NOMO-1 treated with DMSO at 0.1 percent for 48 hours (cell line): ENCODE measurements at regions not wholly inside any gene's neighbourhood (a gene's known extent, or its start where the extent isn't known, plus 50 kb on each side); places are given as distances from the start of the nearest gene placed in this dataset.
A peak's percentile ranks its signal among the peaks of the same experiment; 100 is the strongest.

ENCODE experiments used
- DNase-seq: peaks from one replicate; lab custom pipeline; 2025; ENCODE audit not compliant: unreplicated experiment; lab: John Stamatoyannopoulos, UW

DNA sequence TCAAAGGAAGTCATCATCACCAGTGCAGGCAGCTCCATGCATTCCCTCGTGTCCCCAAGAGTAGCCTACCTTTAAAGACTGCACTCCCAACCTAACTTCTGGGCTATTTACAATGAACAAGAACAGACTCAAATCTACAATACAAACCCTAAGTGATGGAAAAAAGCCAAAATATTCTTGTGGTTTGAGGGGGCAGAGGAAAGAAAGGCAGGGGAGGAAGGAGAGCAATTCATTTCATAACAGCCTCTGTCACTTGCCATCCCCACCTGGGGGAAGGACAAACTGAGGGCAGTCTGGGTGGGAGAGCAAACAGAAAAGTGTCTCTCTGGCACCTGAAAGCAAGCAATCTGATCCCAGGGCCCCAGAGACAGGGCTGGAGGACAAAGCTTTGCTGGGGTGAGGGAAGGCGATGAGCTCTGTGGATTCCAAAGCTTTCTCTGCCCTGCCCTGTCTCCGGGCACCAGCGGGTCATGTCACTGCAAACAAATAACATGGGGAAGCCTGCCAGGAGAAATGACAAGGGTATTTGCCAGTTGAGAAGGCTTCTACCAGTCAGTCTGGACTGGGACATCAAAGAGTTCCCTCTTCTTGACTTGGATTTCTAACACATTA, 528.0 kb upstream of the TNP1 start:
- no peak for DNase-seq

DNA sequence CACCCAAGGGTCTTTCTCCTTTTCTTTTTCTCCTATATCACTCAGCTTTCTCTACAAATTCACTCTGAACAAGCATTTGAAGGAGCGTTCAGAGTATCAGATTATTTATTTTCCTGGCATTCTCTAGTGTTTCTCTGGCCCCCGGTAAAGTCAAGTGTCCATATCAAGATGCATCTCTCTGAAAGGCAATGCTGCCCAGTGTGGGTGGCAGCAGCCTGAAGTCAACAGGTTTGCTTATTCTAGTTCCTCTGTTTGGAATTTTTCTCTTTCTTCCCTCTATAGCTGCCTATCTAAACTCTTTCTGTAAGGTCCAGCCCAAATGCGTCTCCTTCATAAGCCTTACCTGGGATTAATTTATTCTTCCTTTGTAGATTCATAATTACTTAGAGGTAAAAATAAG, 526.2 kb upstream of the TNP1 start:
- DNase-seq = no peak

GRCh38 chr2:217383620-217384019, 523.8 kb upstream of the TNP1 start:
- no peak for DNase-seq

DNA sequence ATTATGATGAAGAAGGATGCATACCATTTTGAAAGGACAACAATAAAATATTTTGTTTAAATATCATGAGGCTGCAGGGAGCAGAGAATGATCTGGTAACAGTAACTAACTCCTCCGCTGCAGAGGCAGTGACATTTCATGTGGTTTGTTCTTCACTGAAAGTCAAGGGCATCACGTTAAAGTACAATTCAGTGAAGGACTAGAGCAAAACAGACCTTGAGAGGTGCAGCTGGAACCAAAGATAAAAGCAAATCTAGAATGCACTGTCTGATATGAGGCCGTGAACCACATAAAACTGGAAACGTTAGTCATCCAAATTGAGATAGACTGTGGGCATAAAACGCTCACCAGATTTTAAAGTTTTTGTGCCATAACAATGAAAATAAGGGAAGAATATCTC, 522.9 kb upstream of the TNP1 start:
- DNase-seq = no peak

GRCh38 chr2:217379807-217380206, 519.9 kb upstream of the TNP1 start:
- DNase-seq = no peak

- DNase-seq = no peak
These were observed 512.9 kb upstream of the TNP1 start for GRCh38 chr2:217372794-217373193.

DNA sequence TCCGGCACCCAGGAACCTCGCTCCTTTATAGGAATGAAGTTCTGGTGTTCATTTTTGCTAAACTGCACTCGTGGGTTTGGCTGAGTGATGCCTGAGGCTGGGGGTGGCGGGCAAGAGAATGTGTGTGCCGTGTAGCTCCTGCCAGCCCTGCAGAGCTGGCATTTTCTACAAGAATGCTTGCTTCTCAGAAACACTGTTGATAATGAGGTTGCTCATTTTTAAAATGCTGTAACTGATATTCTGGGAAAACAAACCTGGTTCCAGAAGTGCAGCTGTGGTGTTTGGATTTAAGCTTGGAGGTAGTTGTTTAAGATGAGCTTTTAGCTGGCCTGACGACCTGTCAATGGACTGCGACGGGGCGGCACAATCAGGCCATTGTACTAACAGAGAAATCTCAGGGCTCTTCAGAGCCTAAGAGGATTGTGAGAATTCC, 511.9 kb upstream of the TNP1 start:
- no peak for DNase-seq

GRCh38 chr2:217370391-217370790, 510.5 kb upstream of the TNP1 start:
- no peak for DNase-seq

GRCh38 chr2:217367464-217367863, 507.6 kb upstream of the TNP1 start:
- no peak for DNase-seq

- no peak for DNase-seq
These were observed 507.1 kb upstream of the TNP1 start for GRCh38 chr2:217366966-217367365.

GRCh38 chr2:217366266-217366895, 506.5 kb upstream of the TNP1 start:
- no peak for DNase-seq

GRCh38 chr2:217365656-217366055, 505.8 kb upstream of the TNP1 start:
- no peak for DNase-seq

DNA sequence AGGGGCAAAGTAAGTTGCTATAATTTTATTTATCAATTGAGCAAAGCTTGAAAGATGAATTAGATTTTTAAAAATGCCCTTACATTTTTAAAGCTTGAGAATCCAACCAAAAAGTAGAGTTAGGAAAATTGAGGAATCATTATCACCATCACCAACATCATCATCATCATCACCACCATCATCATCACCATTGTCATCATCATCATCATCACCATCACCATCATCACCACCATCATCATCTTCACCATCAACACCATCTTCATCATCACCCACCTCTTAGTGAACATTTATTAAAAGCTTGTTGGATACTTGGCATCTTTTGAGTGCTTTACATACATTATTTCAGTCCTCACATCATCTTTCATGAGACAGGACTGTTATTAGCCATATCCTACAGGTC, 504.4 kb upstream of the TNP1 start:
- no peak for DNase-seq

GRCh38 chr2:217363470-217363869, 503.6 kb upstream of the TNP1 start:
- peak; percentile 86 for DNase-seq

GRCh38 chr2:217362710-217363109, 502.8 kb upstream of the TNP1 start:
- DNase-seq = no peak

GRCh38 chr2:217362286-217362685, 502.4 kb upstream of the TNP1 start:
- DNase-seq = no peak

DNA sequence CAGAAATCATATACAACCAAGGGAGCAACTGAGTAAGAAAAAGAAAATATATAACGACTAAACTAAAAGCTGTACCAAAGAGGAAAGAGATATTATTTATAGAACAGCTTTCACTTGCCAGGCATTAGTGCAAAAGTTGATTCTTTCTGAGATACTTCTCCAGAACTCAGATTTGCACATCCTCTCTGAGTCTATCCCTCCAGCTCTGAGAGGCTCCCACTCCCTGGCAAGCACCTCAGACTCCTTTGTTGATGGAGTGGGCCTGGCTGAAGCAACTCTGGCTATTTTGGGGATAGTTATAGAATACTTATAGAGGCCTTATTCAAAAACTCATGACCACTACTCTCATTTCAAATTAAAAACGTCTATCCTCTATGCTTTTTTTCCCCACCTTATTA, 501.6 kb upstream of the TNP1 start:
- no peak for DNase-seq

GRCh38 chr2:217360781-217361482, 501.1 kb upstream of the TNP1 start:
- DNase-seq = peak; percentile 96

GRCh38 chr2:217360111-217360510, 500.2 kb upstream of the TNP1 start:
- peak; percentile 29 for DNase-seq

DNA sequence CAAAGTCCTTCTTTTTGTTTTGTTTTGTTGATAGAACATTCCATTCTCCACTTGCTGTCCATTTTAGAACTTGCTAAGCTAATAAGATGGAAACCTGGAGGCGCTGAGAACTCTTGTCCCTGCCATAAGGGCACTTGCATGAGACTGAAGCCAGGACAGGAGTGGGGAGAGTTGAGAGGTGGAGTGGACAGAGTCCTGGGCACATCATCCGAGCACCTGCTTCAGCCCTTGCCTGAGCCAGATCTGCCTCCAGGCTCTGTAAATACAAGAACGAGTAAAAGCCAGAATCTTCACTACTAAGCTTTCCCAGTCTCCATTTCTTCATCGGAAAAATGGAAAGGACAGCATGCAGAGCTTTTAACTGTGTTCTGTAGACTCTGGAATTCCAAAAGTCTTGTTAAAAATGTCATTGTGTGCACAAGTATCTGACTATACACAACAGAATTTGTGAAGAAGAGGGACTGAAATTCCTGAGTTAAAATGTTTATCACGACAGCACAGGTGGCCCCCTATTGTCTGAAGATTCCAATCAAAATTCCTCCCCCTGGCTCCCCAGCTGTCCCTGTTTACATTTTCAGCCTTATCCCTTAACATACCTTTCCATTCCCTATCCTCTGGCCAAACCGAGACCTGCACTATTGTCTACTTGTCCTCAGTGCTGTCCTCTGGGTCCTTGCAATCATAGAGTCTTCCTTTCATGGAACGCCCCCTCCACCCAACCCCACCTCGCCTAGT, 498.2 kb upstream of the TNP1 start:
- DNase-seq = no peak

GRCh38 chr2:217356781-217357180, 496.9 kb upstream of the TNP1 start:
- DNase-seq = no peak

GRCh38 chr2:217356142-217356541, 496.3 kb upstream of the TNP1 start:
- no peak for DNase-seq
